ENCODE measurements at regions not wholly inside any gene's neighbourhood (a gene's known extent, or its start where the extent isn't known, plus 50 kb on each side); places are given as distances from the start of the nearest gene placed in this dataset.

GRCh38 chr17:71315568-71315967, 805.3 kb upstream of the SOX9 start:
- H3K27me3 Mint-ChIP-seq = no peaks in the 10 kb centered on the region
- no peaks in the 10 kb centered on the region for H3K36me3 Mint-ChIP-seq
- H3K27ac ChIP-seq (ENCODE audit: low read depth, low read length) = no peak overlapping the region
- no peak overlapping the region for H3K27ac Mint-ChIP-seq
- H3K36me3 ChIP-seq (ENCODE audit: insufficient read depth, low read length) = no peaks in the 10 kb centered on the region
- no peak overlapping the region for H3K4me3 ChIP-seq (ENCODE audit: low read length in 2 of 2)
- no peaks in the 10 kb centered on the region for H3K27me3 ChIP-seq (ENCODE audit: insufficient read depth, low read length)
- intact Hi-C loops (cut with micrococcal nuclease) = no loop called here
- H3K9me3 Mint-ChIP-seq = peaks cover 0 to 3% (median 0%) of the 10 kb centered on the region in 8 donors
- no peak for DNase-seq
- no peak overlapping the region for H3K4me3 Mint-ChIP-seq
- CTCF ChIA-PET (ENCODE audit: partially characterized antibody) = no interaction called here
- no peaks in the 10 kb centered on the region for H3K4me1 Mint-ChIP-seq
- POLR2A ChIA-PET (ENCODE audit: partially characterized antibody) = no interaction called here
- H3K9me3 ChIP-seq (ENCODE audit: control insufficient read depth in 1 of 2, low read length in 2 of 2) = no peaks in the 10 kb centered on the region
- H3K4me1 ChIP-seq (ENCODE audit: insufficient read depth, low read length) = no peaks in the 10 kb centered on the region

- no peaks in the 10 kb centered on the region for H3K4me1 Mint-ChIP-seq
- H3K4me3 Mint-ChIP-seq = no peak overlapping the region
- Histone ChIP-seq H3K27me3 (ENCODE audit: insufficient read depth, low read length) (no peaks in the 10 kb centered on the region), H3K9me3 (ENCODE audit: control insufficient read depth in 1 of 2, low read length in 2 of 2) (no peaks in the 10 kb centered on the region), H3K4me3 (ENCODE audit: low read length in 2 of 2) (no peak overlapping the region), H3K27ac (ENCODE audit: low read depth, low read length) (no peak overlapping the region), H3K36me3 (ENCODE audit: insufficient read depth, low read length) (no peaks in the 10 kb centered on the region), H3K4me1 (ENCODE audit: insufficient read depth, low read length) (no peaks in the 10 kb centered on the region)
- no peak for DNase-seq
- H3K27ac Mint-ChIP-seq = no peak overlapping the region
- no peaks in the 10 kb centered on the region for H3K36me3 Mint-ChIP-seq
- H3K9me3 Mint-ChIP-seq = peaks cover 0 to 3% (median 0%) of the 10 kb centered on the region in 8 donors
- CTCF ChIA-PET (ENCODE audit: partially characterized antibody) = no interaction called here
- H3K27me3 Mint-ChIP-seq = no peaks in the 10 kb centered on the region
- intact Hi-C loops (cut with micrococcal nuclease) = no loop called here
- POLR2A ChIA-PET (ENCODE audit: partially characterized antibody) = no interaction called here
These were observed 804.5 kb upstream of the SOX9 start for GRCh38 chr17:71316176-71316897.

- Mint-ChIP-seq H3K4me3 (no peak overlapping the region), H3K9me3 (peaks cover 0 to 6% (median 1%) of the 10 kb centered on the region in 8 donors), H3K27ac (no peak overlapping the region), H3K36me3 (no peaks in the 10 kb centered on the region), H3K27me3 (no peaks in the 10 kb centered on the region), H3K4me1 (no peaks in the 10 kb centered on the region)
- no peaks in the 10 kb centered on the region for H3K9me3 ChIP-seq (ENCODE audit: control insufficient read depth in 1 of 2, low read length in 2 of 2)
- DNase-seq = no peak
- ChIA-PET CTCF (ENCODE audit: partially characterized antibody) (no interaction called here), POLR2A (ENCODE audit: partially characterized antibody) (no interaction called here)
- H3K4me1 ChIP-seq (ENCODE audit: insufficient read depth, low read length) = no peaks in the 10 kb centered on the region
- no peak overlapping the region for H3K27ac ChIP-seq (ENCODE audit: low read depth, low read length)
- no peaks in the 10 kb centered on the region for H3K36me3 ChIP-seq (ENCODE audit: insufficient read depth, low read length)
- no peak overlapping the region for H3K4me3 ChIP-seq (ENCODE audit: low read length in 2 of 2)
- no peaks in the 10 kb centered on the region for H3K27me3 ChIP-seq (ENCODE audit: insufficient read depth, low read length)
- intact Hi-C loops (cut with micrococcal nuclease) = no loop called here
These were observed 800.6 kb upstream of the SOX9 start for GRCh38 chr17:71320009-71320796.

GRCh38 chr17:71325117-71325516, 795.7 kb upstream of the SOX9 start:
- H3K4me1 ChIP-seq (ENCODE audit: insufficient read depth, low read length) = no peaks in the 10 kb centered on the region
- Mint-ChIP-seq H3K27ac (no peak overlapping the region), H3K9me3 (peaks cover 0 to 16% (median 3%) of the 10 kb centered on the region in 8 donors), H3K36me3 (no peaks in the 10 kb centered on the region), H3K4me3 (no peak overlapping the region), H3K4me1 (no peaks in the 10 kb centered on the region), H3K27me3 (peaks cover 0 to 1% of the 10 kb centered on the region in 2 donors)
- H3K4me3 ChIP-seq (ENCODE audit: low read length in 2 of 2) = no peak overlapping the region
- no peak overlapping the region for H3K27ac ChIP-seq (ENCODE audit: low read depth, low read length)
- no peak for DNase-seq
- intact Hi-C loops (cut with micrococcal nuclease) = no loop called here
- no peaks in the 10 kb centered on the region for H3K9me3 ChIP-seq (ENCODE audit: control insufficient read depth in 1 of 2, low read length in 2 of 2)
- H3K36me3 ChIP-seq (ENCODE audit: insufficient read depth, low read length) = no peaks in the 10 kb centered on the region
- ChIA-PET POLR2A (ENCODE audit: partially characterized antibody) (no interaction called here), CTCF (ENCODE audit: partially characterized antibody) (no interaction called here)
- H3K27me3 ChIP-seq (ENCODE audit: insufficient read depth, low read length) = no peaks in the 10 kb centered on the region

- no peak overlapping the region for H3K4me3 Mint-ChIP-seq
- H3K27ac Mint-ChIP-seq = no peak overlapping the region
- H3K27ac ChIP-seq (ENCODE audit: low read depth, low read length) = no peak overlapping the region
These were observed 794.9 kb upstream of the SOX9 start for GRCh38 chr17:71325886-71326285.

GRCh38 chr17:71327376-71328059, 793.3 kb upstream of the SOX9 start:
- intact Hi-C loops (cut with micrococcal nuclease) = no loop called here
- Histone ChIP-seq H3K27me3 (ENCODE audit: insufficient read depth, low read length) (no peaks in the 10 kb centered on the region), H3K27ac (ENCODE audit: low read depth, low read length) (no peak overlapping the region), H3K36me3 (ENCODE audit: insufficient read depth, low read length) (no peaks in the 10 kb centered on the region), H3K4me1 (ENCODE audit: insufficient read depth, low read length) (no peaks in the 10 kb centered on the region), H3K4me3 (ENCODE audit: low read length in 2 of 2) (no peak overlapping the region), H3K9me3 (ENCODE audit: control insufficient read depth in 1 of 2, low read length in 2 of 2) (no peaks in the 10 kb centered on the region)
- H3K27me3 Mint-ChIP-seq = peaks cover 0 to 1% of the 10 kb centered on the region in 2 donors
- peaks cover 0 to 14% (median 3%) of the 10 kb centered on the region in 8 donors for H3K9me3 Mint-ChIP-seq
- POLR2A ChIA-PET (ENCODE audit: partially characterized antibody) = no interaction called here
- H3K27ac Mint-ChIP-seq = no peak overlapping the region
- no peak for DNase-seq
- H3K4me1 Mint-ChIP-seq = no peaks in the 10 kb centered on the region
- CTCF ChIA-PET (ENCODE audit: partially characterized antibody) = no interaction called here
- H3K36me3 Mint-ChIP-seq = no peaks in the 10 kb centered on the region
- no peak overlapping the region for H3K4me3 Mint-ChIP-seq

More at GRCh38 chr17:71325886-71326285, 794.9 kb upstream of the SOX9 start:
- Histone ChIP-seq H3K4me1 (ENCODE audit: insufficient read depth, low read length) (no peaks in the 10 kb centered on the region), H3K27me3 (ENCODE audit: insufficient read depth, low read length) (no peaks in the 10 kb centered on the region), H3K9me3 (ENCODE audit: control insufficient read depth in 1 of 2, low read length in 2 of 2) (no peaks in the 10 kb centered on the region), H3K4me3 (ENCODE audit: low read length in 2 of 2) (no peak overlapping the region), H3K36me3 (ENCODE audit: insufficient read depth, low read length) (no peaks in the 10 kb centered on the region)
- no peak for DNase-seq
- CTCF ChIA-PET (ENCODE audit: partially characterized antibody) = no interaction called here
- Mint-ChIP-seq H3K36me3 (no peaks in the 10 kb centered on the region), H3K27me3 (peaks cover 0 to 1% of the 10 kb centered on the region in 2 donors), H3K9me3 (peaks cover 0 to 16% (median 4%) of the 10 kb centered on the region in 8 donors), H3K4me1 (no peaks in the 10 kb centered on the region)
- POLR2A ChIA-PET (ENCODE audit: partially characterized antibody) = no interaction called here
- intact Hi-C loops (cut with micrococcal nuclease) = no loop called here

GRCh38 chr17:71329310-71330098, 791.3 kb upstream of the SOX9 start:
- POLR2A ChIA-PET (ENCODE audit: partially characterized antibody) = no interaction called here
- Mint-ChIP-seq H3K27me3 (peaks cover 0 to 1% of the 10 kb centered on the region in 2 donors), H3K36me3 (no peaks in the 10 kb centered on the region), H3K27ac (no peak overlapping the region), H3K9me3 (peaks cover 0 to 13% (median 3%) of the 10 kb centered on the region in 8 donors), H3K4me3 (no peak overlapping the region), H3K4me1 (no peaks in the 10 kb centered on the region)
- Histone ChIP-seq H3K4me3 (ENCODE audit: low read length in 2 of 2) (no peak overlapping the region), H3K36me3 (ENCODE audit: insufficient read depth, low read length) (no peaks in the 10 kb centered on the region), H3K9me3 (ENCODE audit: control insufficient read depth in 1 of 2, low read length in 2 of 2) (no peaks in the 10 kb centered on the region), H3K4me1 (ENCODE audit: insufficient read depth, low read length) (no peaks in the 10 kb centered on the region), H3K27me3 (ENCODE audit: insufficient read depth, low read length) (no peaks in the 10 kb centered on the region), H3K27ac (ENCODE audit: low read depth, low read length) (no peak overlapping the region)
- CTCF ChIA-PET (ENCODE audit: partially characterized antibody) = no interaction called here
- no peak for DNase-seq
- intact Hi-C loops (cut with micrococcal nuclease) = no loop called here

Measured in CD4-positive, alpha-beta memory T cell (primary cell).